NCI-H128 (cell line): ENCODE measurements at regions not wholly inside any gene's neighbourhood (a gene's known extent, or its start where the extent isn't known, plus 50 kb on each side); places are given as distances from the start of the nearest gene placed in this dataset.

ENCODE experiments used
- DNase-seq: peaks from one replicate; lab custom pipeline; 2025; ENCODE audit not compliant: unreplicated experiment; lab: John Stamatoyannopoulos, UW

- no peak for DNase-seq
Observed at GRCh38 chr18:73261243-73261642, 393.5 kb upstream of the NETO1 start.

GRCh38 chr18:73258375-73259087 lies 390.7 kb upstream of the NETO1 start:
- DNase-seq = no peak

- no peak for DNase-seq
Observed at GRCh38 chr18:73254564-73254963, 386.8 kb upstream of the NETO1 start.

- no peak for DNase-seq
Observed at GRCh38 chr18:73249030-73249429, 381.2 kb upstream of the NETO1 start.

GRCh38 chr18:73246763-73247162 lies 379.0 kb upstream of the NETO1 start:
- no peak for DNase-seq

- DNase-seq = no peak
Observed at GRCh38 chr18:73245345-73245744, 377.6 kb upstream of the NETO1 start.

- no peak for DNase-seq
Observed at GRCh38 chr18:73244401-73244800, 376.6 kb upstream of the NETO1 start.

- DNase-seq = no peak
Observed at GRCh38 chr18:73240899-73241298, 373.1 kb upstream of the NETO1 start.

GRCh38 chr18:73235921-73236320 lies 368.1 kb upstream of the NETO1 start:
- DNase-seq = no peak

- no peak for DNase-seq
Observed at GRCh38 chr18:73235491-73235890, 367.7 kb upstream of the NETO1 start.

GRCh38 chr18:73232933-73233332 lies 365.1 kb upstream of the NETO1 start:
- no peak for DNase-seq

- DNase-seq = no peak
Observed at GRCh38 chr18:73220663-73221062, 352.9 kb upstream of the NETO1 start.

- no peak for DNase-seq
Observed at GRCh38 chr18:73218293-73218692, 350.5 kb upstream of the NETO1 start.

GRCh38 chr18:73214970-73215369 lies 347.2 kb upstream of the NETO1 start:
- DNase-seq = no peak

- DNase-seq = no peak
Observed at GRCh38 chr18:73212442-73212841, 344.7 kb upstream of the NETO1 start.

GRCh38 chr18:73201940-73202339 lies 334.2 kb upstream of the NETO1 start:
- no peak for DNase-seq

- no peak for DNase-seq
Observed at GRCh38 chr18:73199151-73199550, 331.4 kb upstream of the NETO1 start.

GRCh38 chr18:73189718-73190117 lies 321.9 kb upstream of the NETO1 start:
- no peak for DNase-seq

- no peak for DNase-seq
Observed at GRCh38 chr18:73168236-73168635, 300.4 kb upstream of the NETO1 start.

- DNase-seq = no peak
Observed at GRCh38 chr18:73164430-73164829, 296.6 kb upstream of the NETO1 start.

GRCh38 chr18:73163236-73163635 lies 295.4 kb upstream of the NETO1 start:
- DNase-seq = no peak

- no peak for DNase-seq
Observed at GRCh38 chr18:73156117-73156516, 288.3 kb upstream of the NETO1 start.

- no peak for DNase-seq
Observed at GRCh38 chr18:73153271-73153670, 285.5 kb upstream of the NETO1 start.
